ENCODE measurements at regions not wholly inside any gene's neighbourhood (a gene's known extent, or its start where the extent isn't known, plus 50 kb on each side); places are given as distances from the start of the nearest gene placed in this dataset.
"Not testable (repeated sequence)": the region's sequence is repeated elsewhere in the genome, so short reads cannot be mapped to it uniquely, and the experiment has no call there.

DNA sequence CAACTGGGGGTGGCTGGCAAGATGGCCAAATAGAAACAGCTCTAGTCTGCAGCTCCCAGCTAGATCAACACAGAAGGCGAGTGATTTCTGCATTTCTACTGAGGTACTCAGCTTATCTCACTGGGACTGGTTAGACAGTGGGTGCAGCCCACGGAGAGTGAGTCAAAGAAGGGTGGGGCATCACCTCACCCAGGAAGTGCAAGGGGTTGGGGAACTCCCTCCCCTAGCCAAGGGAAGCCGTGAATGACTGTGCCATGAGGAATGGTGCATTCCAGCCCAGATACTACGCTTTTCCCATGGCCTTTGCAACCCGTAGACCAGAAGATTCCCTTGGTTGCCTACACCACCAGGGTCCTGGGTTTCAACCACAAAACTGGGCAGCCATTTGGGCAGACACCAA, 452.6 kb downstream of the NR4A2 start:
- not testable (repeated sequence) for ATAC-seq

DNA sequence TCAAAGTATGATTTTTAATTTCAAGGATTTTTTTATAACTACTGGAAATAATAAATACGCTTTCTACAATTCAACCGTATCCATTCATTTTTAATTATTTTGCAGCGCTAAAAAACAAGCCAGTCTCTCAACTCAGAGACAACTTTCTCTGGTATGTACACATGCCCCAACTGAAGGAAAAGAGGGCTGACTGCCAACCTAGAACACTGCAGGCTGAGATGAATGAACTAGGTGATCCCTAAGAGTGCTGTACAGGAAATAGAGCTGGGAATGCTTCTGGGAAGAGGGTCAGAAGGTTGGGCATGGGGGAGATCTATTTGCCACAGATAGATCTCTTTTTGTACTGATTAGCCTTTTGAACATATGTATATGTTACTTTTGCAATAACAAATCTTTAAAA, 460.1 kb downstream of the NR4A2 start:
- no peak for ATAC-seq

DNA sequence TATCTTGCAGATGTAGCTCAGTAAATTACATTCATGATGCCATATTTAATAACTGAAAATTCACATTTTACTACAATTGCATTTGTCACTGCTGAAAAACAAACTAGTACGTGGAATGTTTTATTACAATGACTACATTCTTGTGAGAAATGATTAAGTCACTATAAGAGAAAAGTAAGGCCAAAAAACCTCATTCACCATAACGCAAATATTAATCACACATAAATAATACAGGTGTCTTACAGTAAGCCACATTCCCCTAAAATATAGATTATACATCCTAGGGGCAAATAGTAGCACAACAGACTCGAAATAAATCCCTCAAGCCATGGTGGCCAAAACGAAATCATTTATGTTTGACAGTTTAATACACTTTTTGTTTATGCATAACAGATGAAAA, 460.6 kb downstream of the NR4A2 start:
- ATAC-seq, result no peak

DNA sequence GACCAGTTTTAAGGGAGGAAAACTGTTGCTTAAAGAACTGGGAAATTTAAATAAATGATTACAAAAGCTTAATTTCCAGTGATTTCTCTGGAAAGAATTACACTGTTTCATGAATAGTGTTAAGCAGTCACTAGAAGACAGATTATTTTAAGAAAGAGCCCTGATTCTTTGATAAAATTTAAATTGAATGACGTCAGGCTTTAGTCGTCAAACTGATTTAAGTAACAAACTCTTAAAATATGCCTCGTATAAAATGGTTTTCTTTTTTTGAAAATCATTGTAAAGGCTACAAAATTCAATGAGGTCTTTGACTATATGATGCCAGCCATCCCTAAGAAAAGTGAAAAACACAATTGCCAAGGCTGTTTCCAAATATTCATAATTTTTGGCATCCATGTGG, 465.0 kb downstream of the NR4A2 start:
- ATAC-seq, result no peak

DNA sequence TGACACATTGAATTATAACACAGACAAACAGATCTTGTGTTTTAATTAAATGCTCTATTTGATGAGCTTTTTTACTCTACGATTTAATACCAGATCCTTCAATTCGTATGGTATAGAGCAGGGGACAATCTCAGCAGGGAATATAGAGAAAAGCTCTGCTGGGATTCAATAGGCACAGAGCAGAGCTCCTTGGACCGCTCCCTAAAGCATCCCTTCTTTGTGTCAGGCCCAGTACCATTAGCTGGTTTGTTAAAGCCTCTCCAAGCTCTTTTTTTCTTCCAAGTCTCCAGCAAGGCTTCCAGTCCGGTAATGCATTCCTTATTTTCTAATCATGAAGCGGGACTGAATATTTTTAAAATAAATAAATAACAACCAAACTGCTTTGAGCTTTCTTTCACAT, 466.0 kb downstream of the NR4A2 start:
- no peak for ATAC-seq

DNA sequence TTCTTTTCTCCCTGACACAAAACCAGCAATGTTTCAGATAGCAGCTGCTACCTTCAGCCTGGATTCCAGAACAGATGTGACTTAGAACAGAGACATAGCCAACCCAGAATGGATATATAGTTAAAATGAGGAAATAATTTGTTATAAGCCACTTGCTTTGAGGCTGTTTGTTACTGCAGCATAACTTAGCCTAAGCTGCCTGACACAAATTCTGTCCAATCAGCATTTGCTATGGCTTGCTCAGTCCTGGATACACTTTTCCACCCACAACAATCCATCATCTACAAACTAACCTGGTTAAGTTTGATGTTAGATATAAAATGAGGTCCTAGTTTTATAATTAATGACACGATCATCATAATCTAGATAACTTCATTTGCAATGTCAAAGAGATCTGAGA, 480.4 kb downstream of the NR4A2 start:
- no peak for ATAC-seq

DNA sequence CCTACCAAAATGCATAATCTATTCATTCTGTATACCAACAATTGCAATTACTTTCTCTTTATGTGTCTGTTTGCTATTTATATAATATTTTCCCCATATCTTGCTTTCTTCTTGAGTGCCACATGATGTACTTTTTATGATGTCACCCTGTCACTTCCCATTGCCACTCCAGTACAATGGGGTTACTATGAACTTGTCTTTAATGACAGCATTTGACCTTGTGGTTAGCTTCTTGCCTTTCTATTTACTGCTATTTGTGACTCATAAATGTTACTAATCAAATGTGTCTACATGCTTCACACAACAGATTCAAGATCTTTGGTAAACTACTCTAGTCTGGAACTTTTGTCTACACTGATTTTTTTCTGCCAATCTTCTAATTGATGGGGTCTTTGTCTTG, 486.3 kb downstream of the NR4A2 start:
- ATAC-seq, result no peak

DNA sequence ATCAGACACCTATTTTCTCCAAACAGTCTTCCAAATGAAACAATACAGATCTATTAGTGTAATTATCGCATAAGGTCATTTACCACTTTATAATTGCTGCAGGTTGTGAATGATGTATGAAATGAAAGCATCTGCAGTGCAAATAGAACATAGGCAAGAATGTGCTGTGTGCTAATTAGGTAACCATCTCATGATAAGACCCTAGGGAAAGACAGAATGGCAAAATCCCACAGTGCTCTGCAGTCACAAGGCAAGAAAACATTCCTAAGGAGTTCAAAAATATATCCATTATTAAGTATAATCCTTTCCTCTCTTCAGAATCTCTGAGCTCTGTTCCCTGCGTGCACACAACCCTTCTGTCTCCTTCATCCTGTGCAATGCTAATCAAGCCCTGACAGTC, 488.1 kb downstream of the NR4A2 start:
- no peak for ATAC-seq

DNA sequence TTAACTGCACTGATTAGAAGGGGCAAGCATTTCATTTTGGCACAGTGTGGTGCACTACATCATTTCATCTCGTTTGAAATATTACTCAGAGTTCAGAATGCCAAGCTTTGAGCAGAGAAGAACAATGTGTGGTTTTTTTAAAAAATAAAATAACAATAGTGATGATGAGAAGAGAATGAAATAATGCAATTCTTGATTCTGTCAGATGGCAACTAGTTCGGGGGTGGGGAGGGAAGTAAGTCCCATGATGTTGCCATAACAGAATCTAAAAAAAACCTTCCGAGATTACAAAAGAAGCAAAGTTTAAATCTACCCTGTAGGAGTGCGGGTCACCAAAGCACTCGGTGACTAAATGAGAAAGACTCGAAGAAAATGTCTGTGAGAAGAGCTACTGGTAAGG, 490.4 kb downstream of the NR4A2 start:
- ATAC-seq, result no peak

DNA sequence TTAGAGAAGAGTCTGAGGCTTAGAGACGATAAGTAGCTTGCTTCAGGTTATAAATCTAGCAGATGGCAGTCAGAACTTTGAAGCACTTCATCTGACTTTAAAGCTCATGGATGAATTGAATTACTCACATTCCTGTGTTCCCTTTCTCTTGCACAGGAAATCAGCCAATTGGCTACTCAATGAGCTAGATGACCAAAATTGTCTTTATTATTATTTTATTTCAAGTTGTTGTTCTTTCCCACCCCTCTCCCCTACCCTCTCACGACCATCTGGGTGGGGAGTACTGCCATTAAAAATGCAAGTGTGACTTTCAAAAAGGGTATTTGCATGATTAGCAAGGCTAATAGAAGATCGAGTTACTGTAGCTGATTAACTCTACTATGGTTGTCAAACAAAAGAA, 491.1 kb downstream of the NR4A2 start:
- ATAC-seq, result no peak

DNA sequence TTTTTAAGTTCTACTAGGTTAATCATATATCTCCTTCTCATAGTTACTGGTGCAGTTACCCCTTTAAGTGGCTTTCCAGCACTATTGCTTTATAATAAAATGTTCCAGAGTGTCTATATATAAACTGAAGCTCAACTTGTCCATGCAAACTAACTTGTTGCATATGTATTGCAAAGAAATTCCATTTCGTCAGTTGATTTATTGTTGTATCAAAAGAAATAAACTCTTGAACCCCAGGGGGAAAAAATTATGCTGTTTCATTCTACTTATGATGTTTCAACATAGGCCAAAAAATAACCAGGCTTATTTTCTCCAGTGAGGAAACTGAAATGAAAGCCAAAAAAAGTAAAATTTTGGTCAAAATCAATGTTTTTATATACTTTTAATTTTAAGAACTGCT, 491.9 kb downstream of the NR4A2 start:
- no peak for ATAC-seq

DNA sequence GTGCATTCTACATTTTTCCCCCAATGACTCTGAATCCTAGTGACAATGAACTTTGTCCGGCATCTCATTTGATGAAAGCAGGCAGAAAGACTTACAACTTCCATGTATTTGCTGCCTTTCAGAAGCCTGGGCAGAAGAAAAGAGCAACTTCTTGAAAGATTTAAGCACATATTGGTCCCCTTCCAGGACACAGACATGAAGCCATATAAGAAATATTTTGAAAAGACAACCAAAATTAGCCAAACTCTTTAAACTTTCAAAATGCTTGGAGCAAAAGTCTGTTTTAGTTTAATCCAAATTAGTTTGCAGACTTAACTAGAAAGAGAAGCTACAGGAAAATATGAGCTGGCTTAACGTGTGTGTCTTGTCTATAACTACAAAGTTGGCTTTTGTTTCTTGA, 492.5 kb downstream of the NR4A2 start:
- ATAC-seq, result no peak

DNA sequence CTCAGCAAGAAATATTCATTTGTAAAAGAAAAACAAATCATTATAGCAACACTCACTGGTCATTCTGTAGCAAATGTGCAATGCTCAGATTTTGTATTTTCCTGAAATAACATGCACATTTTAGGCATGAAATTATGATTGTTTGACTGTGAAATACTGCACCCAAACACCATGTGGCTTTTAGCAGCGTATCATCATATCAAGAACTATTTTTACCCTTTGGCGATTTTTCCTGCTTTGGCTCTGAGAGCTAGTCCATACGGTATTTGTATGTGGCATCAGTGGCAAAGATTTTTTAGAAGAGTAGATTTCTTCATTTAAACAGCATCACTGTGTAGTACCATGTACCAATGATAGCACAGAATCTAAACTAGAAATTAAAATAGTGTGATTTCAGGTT, 493.1 kb downstream of the NR4A2 start:
- no peak for ATAC-seq

DNA sequence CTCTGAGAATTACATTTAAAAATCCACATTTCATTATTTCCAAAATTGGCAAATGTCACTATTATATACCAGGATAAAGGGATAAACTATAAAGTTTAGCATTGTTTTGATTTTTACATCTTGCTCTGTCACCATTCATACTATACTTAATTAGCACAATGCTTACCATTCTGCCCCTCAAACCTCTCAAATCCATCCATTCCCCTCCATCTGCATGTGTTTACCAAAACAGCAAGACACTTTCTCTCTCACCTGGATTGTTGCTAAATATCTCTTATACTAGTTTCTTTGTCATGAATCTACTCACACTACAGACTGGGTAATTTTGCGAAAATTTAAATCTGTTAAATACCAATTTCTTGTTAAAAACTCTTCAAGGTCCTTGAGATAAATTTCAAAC, 496.1 kb downstream of the NR4A2 start:
- no peak for ATAC-seq

DNA sequence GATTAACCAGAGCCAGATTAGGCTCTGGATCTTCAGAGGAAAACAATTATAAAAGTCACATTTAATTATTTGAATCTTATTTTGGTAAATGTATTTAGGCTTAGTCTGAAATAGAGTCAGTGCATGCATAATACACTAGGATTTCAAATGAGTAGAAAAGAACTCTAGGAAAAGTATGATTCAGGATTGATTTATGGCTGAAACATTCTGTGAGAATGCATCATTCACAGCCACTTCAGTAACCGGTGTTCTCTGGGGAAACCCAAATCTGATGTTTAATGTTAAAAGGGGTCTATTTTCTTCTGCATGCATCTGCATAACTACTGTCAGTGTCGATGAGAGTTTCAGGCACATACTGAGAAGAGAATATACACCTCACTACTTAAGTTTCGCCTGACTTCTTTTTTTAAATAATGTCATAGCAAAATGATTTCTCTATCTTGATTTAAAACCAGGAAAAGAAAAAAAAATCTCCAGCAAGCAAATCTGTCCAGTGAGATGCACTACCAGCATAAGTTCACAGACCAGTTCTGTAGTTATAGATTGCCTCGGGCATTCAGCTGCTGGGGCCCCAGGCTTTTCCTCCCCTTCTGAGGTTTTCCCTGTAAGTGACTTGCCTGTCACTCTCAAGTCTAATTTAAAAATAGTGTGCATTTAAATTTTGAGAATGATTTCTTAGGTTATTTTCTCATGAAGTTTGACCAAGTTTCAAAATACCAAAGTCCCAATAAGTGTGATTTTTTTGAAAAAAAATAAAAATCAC, 501.5 kb downstream of the NR4A2 start:
- ATAC-seq, result no peak

DNA sequence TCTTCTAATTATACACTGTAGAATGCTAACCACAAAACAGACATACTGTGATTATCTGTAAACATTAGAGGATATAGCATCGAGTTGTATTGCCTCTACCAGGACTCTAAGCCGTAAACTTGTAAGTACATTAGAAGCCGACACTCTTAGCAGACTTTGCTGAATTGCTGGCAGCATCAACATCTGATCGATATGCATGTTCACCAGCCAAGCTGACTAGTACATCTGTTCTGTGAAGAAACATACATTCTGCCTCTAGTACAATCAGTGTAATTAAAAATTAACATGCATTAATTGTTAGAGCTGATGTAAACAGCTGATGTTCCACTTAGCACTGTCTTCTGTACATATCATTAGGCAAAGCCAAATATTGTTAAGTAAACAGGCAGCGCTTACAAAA, 502.2 kb downstream of the NR4A2 start:
- ATAC-seq, result no peak

DNA sequence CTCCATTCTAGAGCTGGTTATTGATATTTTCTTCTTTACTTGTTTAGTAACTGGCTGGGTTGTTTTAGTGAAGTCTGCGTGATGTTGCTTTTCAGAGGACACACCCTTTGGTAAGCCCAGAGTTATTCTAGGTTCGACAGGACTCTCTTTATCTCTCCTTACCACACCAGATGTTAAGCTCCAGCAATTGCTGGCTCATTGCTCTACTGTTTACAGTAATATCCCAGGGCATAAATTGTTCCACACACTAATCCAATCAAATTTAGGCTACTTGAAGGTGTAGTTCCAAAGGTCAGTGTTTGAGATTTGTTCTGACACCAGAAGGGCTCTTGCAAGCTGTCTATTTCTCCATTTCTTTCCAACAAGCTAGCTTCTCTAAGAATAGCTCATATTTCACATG, 506.6 kb downstream of the NR4A2 start:
- ATAC-seq, result no peak

DNA sequence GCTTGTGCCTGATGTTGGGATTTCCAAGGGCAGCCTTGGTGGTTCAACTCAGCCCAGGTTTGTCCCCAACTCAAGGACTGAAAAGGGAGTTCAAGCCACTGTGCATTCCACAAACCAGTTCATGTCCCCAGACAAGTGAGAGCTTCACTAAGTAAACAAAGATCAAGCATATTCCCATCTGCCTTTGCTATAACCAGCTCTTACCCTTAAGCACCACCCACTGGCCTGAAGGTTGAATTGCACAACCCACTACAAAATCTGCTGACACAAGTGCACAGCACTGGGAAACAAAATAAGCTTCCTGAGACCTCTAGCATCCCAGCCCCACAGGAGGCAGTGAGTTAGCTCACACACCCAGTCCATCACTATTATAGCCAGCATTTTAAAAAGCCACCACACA, 516.7 kb downstream of the NR4A2 start:
- no peak for ATAC-seq

DNA sequence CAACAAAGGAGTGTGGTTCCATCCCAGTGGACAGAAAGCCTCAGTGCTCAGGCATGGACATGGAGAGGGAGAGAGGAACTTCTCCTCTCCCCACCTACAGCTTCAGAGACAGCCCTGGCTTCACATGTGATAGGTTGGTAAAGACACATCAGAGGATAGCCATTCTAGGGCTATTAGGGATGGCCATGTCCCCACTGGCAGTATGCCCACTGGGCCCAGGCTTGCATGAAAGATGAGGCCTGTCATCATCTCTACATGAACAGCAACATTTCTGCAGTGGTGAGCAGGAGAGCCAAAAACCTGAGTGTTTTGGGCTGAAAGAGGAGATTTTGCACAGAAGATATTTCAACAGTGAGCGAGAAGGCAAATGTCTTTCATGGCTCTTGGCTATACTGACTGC, 517.2 kb downstream of the NR4A2 start:
- ATAC-seq, result no peak

DNA sequence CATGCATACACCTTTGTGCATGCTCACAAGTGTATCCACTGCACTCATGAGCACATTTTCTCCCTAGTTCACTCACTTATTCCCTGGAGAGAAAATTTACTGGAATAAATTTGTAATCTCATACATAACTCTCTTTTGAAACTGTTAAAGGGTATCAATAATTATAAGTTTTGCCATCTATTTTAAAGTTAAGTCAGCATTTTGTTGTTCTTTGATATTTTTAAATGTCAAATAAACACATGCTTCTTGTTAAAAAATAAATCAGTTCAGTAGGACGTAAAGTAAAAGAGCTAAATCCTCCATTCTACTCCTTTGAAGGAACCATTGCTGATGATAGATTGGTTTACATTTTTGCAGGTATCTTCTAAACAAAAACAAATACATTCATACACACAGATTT, 522.1 kb downstream of the NR4A2 start:
- ATAC-seq, result no peak

DNA sequence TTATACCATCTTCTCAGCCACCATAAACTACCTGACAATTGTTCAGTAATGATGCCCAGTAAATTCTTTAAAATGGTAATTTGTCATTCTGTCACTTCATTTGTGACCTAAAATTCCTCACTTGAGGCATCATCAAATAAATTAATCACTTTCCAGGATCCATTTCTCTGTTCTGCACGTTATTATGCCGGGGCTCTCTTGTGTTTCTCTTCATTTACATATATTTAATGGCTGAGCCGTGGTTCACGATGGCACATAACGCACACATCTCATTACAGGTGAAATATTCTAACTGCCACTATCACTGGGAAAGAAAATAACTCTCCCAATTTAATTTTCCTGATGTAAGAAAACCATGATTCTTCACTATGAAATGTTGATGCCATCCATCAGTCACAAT, 529.6 kb downstream of the NR4A2 start:
- no peak for ATAC-seq

DNA sequence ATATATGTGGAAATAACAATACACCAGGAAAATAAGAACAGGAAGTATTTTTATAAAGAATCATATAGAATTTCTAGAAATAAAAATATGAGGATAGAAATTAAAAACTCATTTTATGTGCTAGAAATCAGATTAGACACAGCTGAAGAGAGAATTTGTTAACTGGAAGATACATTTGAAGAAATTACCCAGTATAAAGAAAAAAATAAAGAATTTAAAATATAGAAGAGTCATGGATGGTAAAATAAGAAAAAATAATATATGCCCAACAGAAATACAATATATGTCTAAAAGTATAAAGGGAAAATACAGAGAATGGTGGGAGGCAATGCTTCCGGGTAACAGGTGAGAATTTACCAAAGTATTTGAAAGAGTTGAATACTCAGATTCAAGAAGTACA, 539.9 kb downstream of the NR4A2 start:
- ATAC-seq, result no peak

DNA sequence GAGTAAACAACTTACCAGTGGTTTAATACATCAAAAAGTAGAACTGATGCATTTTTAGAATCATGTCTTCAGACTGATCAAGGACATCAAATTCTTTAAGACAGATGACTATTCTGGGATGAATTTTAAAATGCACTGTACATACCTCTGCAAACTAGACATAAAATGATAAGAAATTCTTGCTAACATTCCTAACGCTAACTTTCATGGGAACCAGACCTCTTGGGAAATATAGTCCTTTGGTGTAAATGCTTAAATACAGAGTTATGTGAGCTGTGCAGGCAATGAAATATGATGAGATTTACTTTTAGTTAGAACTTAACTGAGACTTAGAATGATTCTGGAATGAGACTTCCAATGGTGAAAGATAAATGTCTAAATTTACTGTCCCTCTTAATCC, 562.0 kb downstream of the NR4A2 start:
- no peak for ATAC-seq

DNA sequence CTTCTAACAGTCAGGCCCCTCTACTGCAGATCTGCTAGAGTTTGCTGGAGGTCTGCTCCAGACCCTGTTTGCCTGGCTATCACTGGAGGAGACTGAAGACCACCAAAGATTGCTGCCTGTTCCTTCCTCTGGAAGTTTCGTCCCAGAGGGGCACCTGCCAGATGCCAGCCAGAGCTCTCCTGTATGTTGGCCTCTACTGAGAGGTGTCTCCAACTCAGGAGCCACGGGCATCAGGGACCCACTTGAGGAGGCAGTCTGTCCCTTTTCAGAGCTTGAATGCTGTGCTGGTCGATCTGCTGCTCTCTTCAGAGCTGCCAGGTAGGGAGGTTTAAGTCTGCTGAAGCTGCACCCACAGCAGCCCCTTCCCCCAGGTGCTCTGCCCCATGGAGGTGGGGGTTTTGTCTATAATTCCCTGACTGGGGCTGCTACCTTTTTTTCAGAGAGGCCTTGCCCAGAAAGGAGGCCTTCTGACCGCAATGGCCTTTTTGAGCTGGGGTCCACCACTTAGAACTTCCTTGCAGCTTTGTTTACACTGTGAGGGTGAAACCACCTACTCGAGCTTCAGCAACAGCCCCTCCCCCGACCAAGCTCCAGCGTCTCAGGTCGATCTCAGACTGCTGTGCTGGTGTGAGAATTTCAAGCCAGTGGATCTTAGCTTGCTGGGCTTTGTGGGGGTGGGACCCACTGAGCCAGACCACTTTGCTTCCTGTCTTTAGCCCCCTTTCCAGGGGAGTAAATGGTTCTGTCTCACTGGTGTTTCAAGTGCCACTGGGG, 566.0 kb downstream of the NR4A2 start:
- no peak for ATAC-seq

DNA sequence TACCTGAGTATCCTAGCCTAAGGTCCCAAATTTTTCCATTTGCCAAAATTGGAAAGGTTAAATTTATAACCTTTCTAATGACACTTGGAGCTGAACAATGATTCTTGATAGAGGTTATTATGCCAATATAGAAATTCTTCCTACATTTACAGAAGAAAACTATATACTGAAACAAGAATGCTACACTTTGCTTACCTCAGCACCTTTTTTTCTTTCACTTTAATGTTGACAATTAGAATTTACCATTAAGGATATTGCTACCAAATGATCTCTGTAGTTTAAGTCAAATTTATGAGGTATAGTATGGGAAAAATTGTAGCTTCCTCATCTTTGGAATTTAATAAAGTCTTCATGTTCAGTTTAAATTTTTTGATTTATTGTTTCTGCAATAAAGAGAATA, 577.0 kb downstream of the NR4A2 start:
- no peak for ATAC-seq

Measured in activated CD4-positive, CD25-positive, alpha-beta regulatory T cell treated with anti-CD3 and anti-CD28 coated beads, Interleukin-2, amount 50 U/mL, for 24 hours (primary cell).